IMR-90 (cell line): ENCODE measurements at regions not wholly inside any gene's neighbourhood (a gene's known extent, or its start where the extent isn't known, plus 50 kb on each side); places are given as distances from the start of the nearest gene placed in this dataset.

Experiments
- ATAC-seq: fragments of 200-7000 bp; cut with Tn5 transposase; 2 replicates; pipeline ENCODE4 v1.9.1; 2020; ENCODE audit warnings: low read depth, mild to moderate bottlenecking, moderate library complexity
- BruUV-seq: library from RNA; stranded (reverse); fragments of 400-500 nt; replicated peaks from 2 replicates; lab custom pipeline; 2021; lab: Mats Ljungman, UMichigan
- CTCF ChIA-PET: fragments of 300-600 bp; formaldehyde crosslinking; extraction: SDS; loops from one replicate; lab custom pipeline; 2021; ENCODE audit warnings: antibody characterized with exemption; lab: Yijun Ruan, JAX
- POLR2A ChIA-PET: fragments of 300-600 bp; sonication (Branson Sonifier 250); formaldehyde crosslinking; loops from one replicate; lab custom pipeline; 2022; ENCODE audit warnings: antibody characterized with exemption; ENCODE audit not compliant: unreplicated experiment; lab: Charles Lee
- DNase-seq: peaks from one replicate; pipeline ENCODE4 v3.0.0; 2013
- H2AFZ ChIP-seq: replicated peaks from 2 replicates; pipeline ENCODE3; 2013; ENCODE audit warnings: low read length, mild to moderate bottlenecking; ENCODE audit not compliant: poor library complexity
- H2AK5ac ChIP-seq: 2 replicates; pipeline ENCODE4 v1.6.1; 2013; ENCODE audit warnings: low read depth, low read length, inconsistent platforms
- H2AK9ac ChIP-seq: replicated peaks from 2 replicates; pipeline ENCODE3; 2013; ENCODE audit warnings: mild to moderate bottlenecking, low read depth, low read length, moderate library complexity; ENCODE audit not compliant: poor library complexity
- H2BK120ac ChIP-seq: 2 replicates; pipeline ENCODE4 v1.6.1; 2013; ENCODE audit warnings: low read depth, low read length, inconsistent platforms
- H2BK15ac ChIP-seq: 3 replicates; pipeline ENCODE4 v1.6.1; 2013; ENCODE audit warnings: low read depth, low read length, inconsistent platforms
- H2BK20ac ChIP-seq: 2 replicates; pipeline ENCODE4 v1.6.1; 2013; ENCODE audit warnings: low read depth, mild to moderate bottlenecking, inconsistent platforms, low read length, moderate library complexity
- H2BK5ac ChIP-seq: 2 replicates; pipeline ENCODE4 v1.6.1; 2013; ENCODE audit warnings: mild to moderate bottlenecking, low read depth, low read length, inconsistent platforms; ENCODE audit not compliant: poor library complexity, severe bottlenecking
- H3K14ac ChIP-seq: replicated peaks from 2 replicates; pipeline ENCODE4 v1.6.1; 2013; ENCODE audit warnings: low read depth, low read length, inconsistent platforms
- H3K18ac ChIP-seq: 2 replicates; pipeline ENCODE4 v1.6.1; 2013; ENCODE audit warnings: low read depth, low read length, control low read depth
- H3K23ac ChIP-seq: 2 replicates; pipeline ENCODE4 v1.6.1; 2013; ENCODE audit warnings: low read depth, low read length, inconsistent platforms
- H3K27ac ChIP-seq: 2 replicates; pipeline ENCODE4 v1.5.1; 2013; ENCODE audit warnings: mild to moderate bottlenecking, control low read depth, low read length; ENCODE audit not compliant: insufficient read depth
- H3K27me3 ChIP-seq: 2 replicates; pipeline ENCODE4 v1.6.1; 2013; ENCODE audit warnings: low read length; ENCODE audit not compliant: control insufficient read depth, insufficient read depth
- H3K36me3 ChIP-seq: 2 replicates; pipeline ENCODE4 v1.6.1; 2013; ENCODE audit warnings: low read length, mixed read lengths; ENCODE audit not compliant: control insufficient read depth, insufficient read depth
- H3K4ac ChIP-seq: 2 replicates; pipeline ENCODE4 v1.6.1; 2013; ENCODE audit warnings: low read depth, low read length, inconsistent platforms
- H3K4me1 ChIP-seq: 2 replicates; pipeline ENCODE4 v1.6.1; 2013; ENCODE audit warnings: low read length, mixed read lengths; ENCODE audit not compliant: control insufficient read depth, insufficient read depth
- H3K4me2 ChIP-seq: 2 replicates; pipeline ENCODE4 v1.6.1; 2013; ENCODE audit warnings: low read depth, mild to moderate bottlenecking, control low read depth, low read length, moderate library complexity
- H3K4me3 ChIP-seq: 2 replicates; pipeline ENCODE4 v1.5.1; 2013; ENCODE audit warnings: low read depth, mild to moderate bottlenecking, control low read depth, low read length, moderate library complexity; ENCODE audit not compliant: insufficient read depth
- H3K56ac ChIP-seq: 2 replicates; pipeline ENCODE4 v1.6.1; 2013; ENCODE audit warnings: low read length, inconsistent platforms; ENCODE audit not compliant: insufficient read depth; ENCODE audit errors: extremely low read depth
- H3K79me1 ChIP-seq, 2 experiments: 2 replicates each; pipeline ENCODE4 v1.6.1; 2013; ENCODE audit warnings: low read length in 2 of 2, inconsistent platforms in 1 of 2, low read depth in 1 of 2
- H3K9ac ChIP-seq: 2 replicates; pipeline ENCODE4 v1.6.1; 2013; ENCODE audit warnings: low read depth, low read length, control low read depth
- H3K9me1 ChIP-seq: 2 replicates; pipeline ENCODE4 v1.6.1; 2013; ENCODE audit warnings: low read length, inconsistent platforms; ENCODE audit not compliant: insufficient read depth
- H3K9me3 ChIP-seq: 2 replicates; pipeline ENCODE4 v1.6.1; 2013; ENCODE audit warnings: low read length; ENCODE audit not compliant: control insufficient read depth, insufficient read depth
- H4K20me1 ChIP-seq: 2 replicates; pipeline ENCODE4 v1.6.1; 2013; ENCODE audit warnings: low read length, inconsistent platforms; ENCODE audit not compliant: insufficient read depth
- H4K5ac ChIP-seq: 2 replicates; pipeline ENCODE4 v1.6.1; 2013; ENCODE audit warnings: mild to moderate bottlenecking, low read depth, low read length, control low read depth
- H4K8ac ChIP-seq, 2 experiments: 2 replicates each; pipeline ENCODE4 v1.6.1; 2013; ENCODE audit warnings: low read depth in 2 of 2, low read length in 2 of 2, control low read depth in 1 of 2, inconsistent platforms in 1 of 2
- H4K91ac ChIP-seq: 2 replicates; pipeline ENCODE4 v1.6.1; 2013; ENCODE audit warnings: low read depth, low read length, inconsistent platforms; ENCODE audit not compliant: insufficient read depth
- CEBPB ChIP-seq: IDR thresholded peaks from 2 replicates; pipeline ENCODE4 v1.6.1; 2012; ENCODE audit warnings: low read depth, low read length, improper control_type of control experiment
- RAD21 ChIP-seq: IDR thresholded peaks from 2 replicates; pipeline ENCODE4 v1.6.1; 2012; ENCODE audit warnings: low read length, improper control_type of control experiment
- WGBS, 2 experiments: methylation state at CpG; one replicate each; pipeline versions ENCODE4 v1.1.5 to v1.1.7; 2013; ENCODE audit warnings: missing lambda C conversion rate in 2 of 2; ENCODE audit not compliant: insufficient read length in 1 of 2; ENCODE audit errors: extremely low coverage in 2 of 2; 5-methylcytosine and 5-hydroxymethylcytosine counted together
- dilution Hi-C: fragments of 300-500 bp; cut with HindIII; formaldehyde crosslinking; loops from one replicate; pipeline ENCODE4 v1.14.3; 2018; ENCODE audit warnings: low sequenced_read_pairs; ENCODE audit not compliant: unreplicated experiment
- in situ Hi-C: fragments of 300-500 bp; cut with MboI; formaldehyde crosslinking; loops from 3 replicates; pipeline ENCODE4 v1.14.3; 2019; ENCODE audit warnings: low sequenced_read_pairs, inconsistent platforms, mixed read lengths
- intact Hi-C: fragments of 100-400 bp; cut with micrococcal nuclease; formaldehyde crosslinking; loops from 2 replicates; pipeline ENCODE4 v1.10.0; 2022

GRCh38 chr4:66202870-66203269 lies 532.6 kb upstream of the EPHA5 start:
- Histone ChIP-seq H2BK20ac (no peak overlapping the region), H3K4ac (no peak overlapping the region), H3K27ac (no peak overlapping the region), H3K36me3 (no peaks in the 10 kb centered on the region), H2AFZ (no peak overlapping the region), H4K91ac (no peak overlapping the region), H3K14ac (no peak overlapping the region), H3K9me3 (no peaks in the 10 kb centered on the region), H2AK5ac (no peak overlapping the region), H3K4me2 (no peak overlapping the region), H3K4me1 (no peaks in the 10 kb centered on the region), H3K18ac (no peak overlapping the region), H2BK5ac (no peak overlapping the region), H3K4me3 (no peak overlapping the region), H3K9ac (no peak overlapping the region), H3K23ac (no peak overlapping the region), H3K27me3 (no peaks in the 10 kb centered on the region), H4K5ac (no peak overlapping the region), H3K56ac (no peak overlapping the region), H4K20me1 (no peaks in the 10 kb centered on the region), H2BK120ac (no peak overlapping the region), H2AK9ac (no peak overlapping the region), H3K9me1 (no peaks in the 10 kb centered on the region), H3K79me1 (no peaks in the 10 kb centered on the region), H2BK15ac (no peak overlapping the region), H4K8ac (no peak overlapping the region)
- no peak for ATAC-seq
- ChIA-PET POLR2A (no interaction called here), CTCF (no interaction called here)
- no CpG with 5 or more reads among the region's 4 CpGs for WGBS, 2 experiments
- BruUV-seq = no TSS peak
- dilution Hi-C loops (no loop called here), in situ Hi-C loops (no loop called here), intact Hi-C loops (no loop called here)
- DNase-seq = no peak
- TF ChIP-seq CEBPB (peak; percentile 69), RAD21 (no peak)
